HG03175 (cell line): ENCODE measurements at regions not wholly inside any gene's neighbourhood (a gene's known extent, or its start where the extent isn't known, plus 50 kb on each side); places are given as distances from the start of the nearest gene placed in this dataset.

Source experiments
- ATAC-seq: cut with Tn5 transposase; IDR thresholded peaks from one replicate; pipeline ENCODE4 v1.9.1; 2021; ENCODE audit warnings: mild to moderate bottlenecking, moderate library complexity; ENCODE audit not compliant: unreplicated experiment

- ATAC-seq, result no peak
These were observed 71.5 kb upstream of the EGR2 start for GRCh38 chr10:62887642-62888041.

GRCh38 chr10:62885684-62886461 is 69.7 kb upstream of the EGR2 start:
- ATAC-seq, result no peak

GRCh38 chr10:62880162-62880561 is 64.0 kb upstream of the EGR2 start:
- no peak for ATAC-seq

GRCh38 chr10:62873866-62874265 is 57.7 kb upstream of the EGR2 start:
- no peak for ATAC-seq

- ATAC-seq, result peak; percentile 87
These were observed 54.7 kb upstream of the EGR2 start for GRCh38 chr10:62870866-62871265.

- ATAC-seq, result no peak
These were observed 53.8 kb upstream of the EGR2 start for GRCh38 chr10:62869958-62870357.

GRCh38 chr10:62866941-62867340 is 50.8 kb upstream of the EGR2 start:
- ATAC-seq, result no peak

- ATAC-seq, result no peak
These were observed 50.3 kb upstream of the EGR2 start for GRCh38 chr10:62866451-62866850.
